Embryonic facial prominence (tissue), 1 donor: ENCODE measurements at regions not wholly inside any gene's neighbourhood (a gene's known extent, or its start where the extent isn't known, plus 50 kb on each side); places are given as distances from the start of the nearest gene placed in this dataset.

ENCODE experiments used
- DNase-seq: peaks from one replicate; pipeline ENCODE4 v3.0.0-alpha.2; 2016; ENCODE audit errors: extremely low spot score

DNA sequence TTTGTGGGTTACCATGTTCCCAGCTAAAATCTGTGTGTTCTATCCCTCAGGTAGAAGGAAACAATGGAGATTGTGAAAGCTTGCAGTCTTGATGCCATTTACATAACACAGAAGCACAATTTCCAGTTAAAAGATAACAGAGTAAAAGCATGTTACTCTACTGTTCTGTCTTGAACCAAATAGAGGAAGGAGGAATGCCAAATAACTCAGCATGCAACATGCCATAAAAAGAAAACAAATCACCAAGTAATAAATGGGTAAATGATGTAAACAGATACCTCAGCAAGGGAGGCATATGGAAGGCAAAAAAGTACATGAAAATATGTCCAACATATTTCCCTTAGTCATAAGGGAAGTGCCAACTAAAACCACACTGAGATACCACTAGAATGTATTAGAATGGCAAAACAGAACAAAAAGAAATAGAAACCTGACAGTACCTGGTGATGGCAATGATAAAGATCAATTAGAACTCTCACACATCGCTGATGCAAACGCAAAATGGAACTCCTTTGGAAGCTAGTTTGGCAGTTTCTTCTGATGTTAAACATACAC lies 502.6 kb upstream of the HS3ST1 start:
- DNase-seq: no peak

- no peak for DNase-seq
Measured at GRCh38 chr4:11929080-11929479, 500.4 kb upstream of the HS3ST1 start.

DNA sequence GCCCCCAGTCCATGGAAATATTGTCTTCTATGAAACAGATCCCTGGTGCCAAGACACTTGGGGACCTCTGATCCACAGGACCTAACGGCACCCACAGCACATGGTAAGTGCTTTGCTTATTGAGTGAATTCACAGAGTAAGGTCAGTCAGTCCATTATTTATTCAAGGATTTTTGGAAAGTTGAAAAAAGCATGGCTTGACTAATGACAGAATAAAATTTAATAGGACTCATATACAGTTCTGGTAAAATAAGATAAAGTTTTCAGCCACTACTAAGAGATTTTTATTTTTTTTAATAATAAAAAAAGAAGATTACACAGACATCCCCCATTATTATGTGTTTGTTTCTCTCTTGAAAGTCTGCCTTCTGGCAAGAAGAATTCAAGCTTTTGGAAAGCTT lies 490.6 kb upstream of the HS3ST1 start:
- no peak for DNase-seq

DNA sequence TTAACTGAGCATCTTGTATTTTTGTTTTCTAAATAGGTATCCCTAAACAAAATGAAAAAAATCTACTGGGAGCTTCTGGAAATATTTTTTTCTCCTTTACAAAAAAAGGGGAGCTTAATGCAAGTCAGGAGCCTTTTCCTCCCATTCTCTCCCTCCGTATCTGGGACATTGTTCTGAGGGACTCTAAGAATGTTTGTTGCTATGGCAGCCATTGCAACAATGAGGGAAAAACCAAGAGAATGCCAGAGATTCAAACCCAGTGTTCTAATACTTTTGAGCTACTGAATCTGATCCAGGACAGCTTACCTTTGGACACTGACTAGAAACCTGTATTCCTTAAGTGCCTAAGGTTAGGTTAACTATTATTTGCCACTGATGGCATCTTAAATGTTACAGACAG lies 485.7 kb upstream of the HS3ST1 start:
- no peak for DNase-seq

GRCh38 chr4:11912886-11913285 lies 484.2 kb upstream of the HS3ST1 start:
- no peak for DNase-seq

- no peak for DNase-seq
Measured at GRCh38 chr4:11910812-11911211, 482.1 kb upstream of the HS3ST1 start.

DNA sequence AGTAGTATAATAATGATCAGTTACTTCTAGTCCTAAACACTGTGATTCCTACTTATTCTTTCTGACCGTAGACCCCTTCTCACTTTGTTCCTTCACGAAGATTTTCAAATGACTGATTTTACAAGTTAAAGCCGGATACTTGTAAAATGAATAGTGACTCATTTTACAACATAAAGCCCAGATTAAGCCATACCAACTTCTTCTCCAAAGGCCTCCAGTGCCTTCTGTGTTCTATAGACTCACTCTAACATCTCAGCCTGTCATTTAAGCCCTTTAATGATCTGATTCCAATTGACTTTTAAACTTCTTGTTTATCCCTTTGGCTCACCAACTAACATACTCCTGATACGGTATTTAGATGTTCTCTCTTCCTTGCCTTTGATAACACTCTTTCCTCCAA lies 480.0 kb upstream of the HS3ST1 start:
- no peak for DNase-seq

DNA sequence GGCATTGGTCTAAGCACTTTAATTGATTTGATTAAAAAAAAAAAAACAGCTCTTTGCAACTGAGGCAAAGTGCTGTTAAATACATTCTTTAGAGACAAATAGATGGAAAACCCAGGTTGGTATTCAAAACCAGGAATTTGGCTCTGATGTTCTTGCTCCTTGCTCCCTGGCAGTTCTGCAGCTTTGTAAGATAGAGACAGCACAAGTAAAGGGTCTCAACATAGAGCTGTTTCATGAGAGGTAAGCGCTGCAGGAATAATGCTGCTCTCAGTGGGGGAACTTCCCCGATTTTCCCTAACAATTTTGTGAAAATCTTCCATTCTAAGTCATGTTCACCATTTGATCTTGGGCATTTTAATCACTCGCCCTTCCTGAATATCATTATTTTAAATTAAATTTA lies 479.5 kb upstream of the HS3ST1 start:
- DNase-seq: no peak

- no peak for DNase-seq
Measured at GRCh38 chr4:11904846-11905739, 476.4 kb upstream of the HS3ST1 start.

DNA sequence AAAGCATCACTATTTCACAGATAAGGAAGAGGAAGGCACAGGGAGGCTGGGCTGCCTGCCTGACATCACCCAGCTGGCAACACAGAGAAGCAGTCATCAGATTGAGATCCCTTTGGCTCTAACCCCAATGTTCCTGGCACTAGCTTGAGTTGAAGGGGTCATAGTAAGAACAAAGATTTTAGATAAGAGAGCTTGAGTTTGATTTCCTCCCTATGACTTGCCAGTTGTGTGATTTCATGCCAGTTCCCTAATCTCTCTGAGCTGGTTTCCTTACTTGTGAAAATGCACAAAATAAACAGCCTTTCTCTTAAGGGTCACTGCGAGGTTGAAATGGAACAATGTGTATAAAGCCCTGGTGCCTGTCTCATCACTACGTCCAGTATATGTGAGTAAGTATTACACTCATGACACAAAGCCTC lies 475.4 kb upstream of the HS3ST1 start:
- DNase-seq: no peak

DNA sequence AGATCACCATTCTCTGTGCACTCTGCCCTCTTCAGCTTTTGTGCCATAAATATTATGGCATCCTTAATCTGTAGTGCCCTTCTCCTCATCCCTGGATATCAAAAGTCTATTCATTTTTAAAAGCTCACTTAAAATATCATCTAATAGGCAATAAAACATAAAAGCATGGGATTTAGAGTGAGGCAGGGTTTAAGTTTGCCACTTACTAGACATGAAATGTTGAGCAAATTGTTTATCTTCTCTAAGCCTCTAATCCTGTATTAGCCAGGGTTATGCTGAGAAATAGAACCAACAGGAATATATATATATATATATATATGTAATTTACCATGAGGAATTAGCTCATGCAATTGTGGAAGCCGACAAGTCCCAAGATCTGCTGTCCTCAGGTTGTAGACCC lies 472.4 kb upstream of the HS3ST1 start:
- DNase-seq: no peak

DNA sequence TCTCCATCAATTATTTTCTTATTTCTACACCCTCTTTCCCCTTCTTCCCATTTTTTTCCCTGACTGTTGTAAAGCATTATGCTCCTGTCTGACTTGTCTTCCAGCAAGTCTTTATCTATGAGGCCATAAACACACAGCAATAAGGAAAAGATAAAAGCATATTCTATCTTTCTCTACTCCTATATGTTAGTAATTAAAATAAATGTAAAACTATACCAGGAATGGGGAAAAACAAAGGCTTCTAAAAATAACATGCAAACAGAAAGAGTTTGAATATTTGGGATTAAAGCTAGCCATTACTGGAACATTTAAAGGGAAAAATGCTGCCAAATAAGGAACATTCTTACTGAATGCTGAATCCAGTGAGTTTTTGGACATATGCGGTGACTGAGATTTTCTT lies 471.7 kb upstream of the HS3ST1 start:
- DNase-seq: no peak

DNA sequence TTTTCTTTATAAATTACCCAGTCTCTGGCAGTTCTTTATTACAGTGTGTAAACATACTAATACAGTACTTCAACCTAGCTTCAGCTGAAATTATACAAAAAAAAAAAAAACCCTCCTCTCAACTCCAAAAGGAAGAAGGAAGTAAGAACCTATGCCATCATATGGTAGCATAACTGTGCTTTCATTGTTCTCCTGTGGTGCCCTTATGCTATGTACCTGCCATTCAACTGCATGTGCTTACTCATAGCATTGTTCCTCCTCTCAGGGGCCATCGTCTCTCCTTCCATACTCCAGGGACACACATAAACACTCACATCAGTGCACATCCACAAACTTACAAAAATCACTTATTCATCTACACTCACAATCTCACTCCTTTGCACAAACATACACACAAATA lies 470.1 kb upstream of the HS3ST1 start:
- no peak for DNase-seq

- no peak for DNase-seq
Measured at GRCh38 chr4:11895766-11896165, 467.1 kb upstream of the HS3ST1 start.

DNA sequence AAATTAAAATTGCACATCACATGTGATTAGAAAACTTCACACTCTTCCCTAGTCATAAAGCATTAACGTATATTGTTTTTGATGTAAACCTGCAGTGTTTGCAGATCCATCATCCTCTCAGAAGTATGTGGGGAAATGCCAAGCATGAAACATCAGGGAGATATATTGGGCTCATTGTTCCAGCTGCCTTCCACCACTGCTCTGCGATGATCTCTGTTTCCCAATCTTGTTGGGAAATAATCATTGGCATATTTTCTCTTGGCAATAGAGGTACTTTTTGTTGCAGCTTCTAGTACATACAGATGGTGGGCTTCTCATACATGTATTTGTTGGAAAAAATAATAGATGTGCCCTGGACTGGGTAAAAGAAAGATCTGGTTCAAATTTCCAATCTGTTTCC lies 466.3 kb upstream of the HS3ST1 start:
- no peak for DNase-seq

DNA sequence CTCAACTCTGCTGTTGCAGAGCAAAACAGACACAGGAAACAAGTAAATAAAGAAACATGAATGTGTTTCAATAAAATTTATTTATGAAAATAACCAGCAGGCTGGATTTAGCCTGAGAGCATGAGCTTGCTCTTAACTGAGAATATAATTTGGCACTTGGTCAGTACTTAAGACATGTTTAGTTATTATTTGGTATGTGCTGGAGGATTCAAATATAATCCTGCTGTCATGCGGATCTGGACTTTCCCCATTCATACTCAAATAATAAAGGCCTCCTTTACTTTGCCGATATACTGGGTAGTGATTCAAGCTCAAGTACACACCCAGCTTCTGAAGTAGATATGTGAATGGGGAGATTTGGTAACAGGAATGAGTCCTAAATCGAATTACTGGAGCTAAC lies 465.5 kb upstream of the HS3ST1 start:
- no peak for DNase-seq

- no peak for DNase-seq
Measured at GRCh38 chr4:11889099-11889498, 460.4 kb upstream of the HS3ST1 start.

DNA sequence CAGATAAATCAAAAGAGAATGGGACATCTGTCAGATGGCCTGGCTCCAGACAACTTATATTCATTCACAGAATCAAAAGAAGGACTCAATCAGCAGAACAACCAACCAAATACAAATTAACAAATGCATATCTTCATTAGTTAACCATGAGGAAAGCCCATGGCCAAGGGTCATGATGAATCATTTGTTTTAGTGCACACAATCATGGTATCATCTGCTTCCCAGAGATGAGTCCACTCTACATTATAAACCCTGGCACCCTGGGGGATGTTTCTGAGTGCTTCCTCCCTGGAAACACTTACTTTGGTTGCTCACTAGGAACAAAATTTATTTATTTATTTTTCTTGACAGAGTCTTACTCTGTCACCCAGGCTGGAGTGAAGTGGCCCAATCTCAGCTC lies 453.3 kb upstream of the HS3ST1 start:
- DNase-seq: no peak

DNA sequence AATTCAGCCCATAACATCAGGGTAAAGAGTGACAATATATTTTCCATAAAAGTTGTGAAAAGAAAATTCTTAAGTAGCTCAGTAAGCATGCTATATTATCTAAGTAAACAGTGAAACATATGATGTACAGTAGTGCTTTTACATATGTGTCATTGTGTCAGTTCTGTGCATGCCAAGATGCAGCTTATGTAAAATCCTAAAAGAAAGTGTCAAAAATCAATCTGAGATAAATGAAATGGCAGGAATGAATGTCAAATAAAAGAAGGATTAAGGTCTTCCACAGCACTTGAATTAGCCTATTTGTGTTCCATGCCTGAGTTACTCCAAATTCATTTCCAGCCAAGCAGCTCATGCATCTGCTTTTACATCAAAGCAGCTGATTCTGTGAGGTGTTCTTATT lies 452.7 kb upstream of the HS3ST1 start:
- no peak for DNase-seq

GRCh38 chr4:11878241-11878640 lies 449.5 kb upstream of the HS3ST1 start:
- DNase-seq: no peak

- no peak for DNase-seq
Measured at GRCh38 chr4:11876104-11876503, 447.4 kb upstream of the HS3ST1 start.

- DNase-seq: no peak
Measured at GRCh38 chr4:11869191-11869870, 440.6 kb upstream of the HS3ST1 start.

DNA sequence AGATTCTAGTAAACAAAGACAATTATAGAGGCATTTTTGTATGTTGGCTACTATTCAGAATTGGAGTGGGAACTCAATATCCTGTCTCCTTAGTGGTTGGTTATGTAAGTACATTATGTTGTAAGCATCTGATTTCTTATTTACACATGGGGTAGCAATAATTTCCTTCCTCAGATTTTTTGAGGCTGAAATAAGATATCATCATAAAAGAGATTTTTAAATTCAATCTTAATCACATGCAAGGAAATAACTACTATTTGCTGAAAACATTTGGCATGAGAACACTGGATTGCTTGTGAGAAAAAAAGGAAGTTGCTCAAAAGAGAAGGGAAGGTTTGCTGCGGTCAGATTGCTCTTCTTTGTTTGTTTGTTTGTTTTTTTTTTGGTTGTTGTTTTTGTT lies 437.7 kb upstream of the HS3ST1 start:
- no peak for DNase-seq
